Naive thymus-derived CD8-positive, alpha-beta T cell (primary cell): ENCODE measurements at regions not wholly inside any gene's neighbourhood (a gene's known extent, or its start where the extent isn't known, plus 50 kb on each side); places are given as distances from the start of the nearest gene placed in this dataset.

ENCODE experiments used
- ATAC-seq, 2 donors: fragments of 150-1000 bp; cut with Tn5 transposase in 1 of 2; sonication (Bioruptor Pico), chemical (Tn5 transposase) in 1 of 2; 1 replicate in 1 of 2; 2 replicates in 1 of 2; pipeline ENCODE4 v1.10.0; 2021; ENCODE audit warnings: mild to moderate bottlenecking in 2 of 2, moderate library complexity in 2 of 2
- POLR2A ChIA-PET: fragments of 350-600 bp; sonication (Branson Sonifier 250); formaldehyde crosslinking; loops from one replicate; lab custom pipeline; 2021; ENCODE audit warnings: antibody characterized with exemption; lab: Charles Lee
- DNase-seq, 10 donors: peaks; one replicate each; pipeline versions ENCODE4 v3.0.0 to v3.0.0-alpha.2; 2020 to 2022
- H3K27ac Mint-ChIP-seq, 10 donors: one replicate each; pipeline ENCODE4 v1.8.0; 2020 to 2022; ENCODE audit warnings: mild to moderate bottlenecking in 10 of 10, mixed read lengths in 10 of 10, moderate library complexity in 4 of 10, inconsistent platforms in 1 of 10
- H3K27me3 Mint-ChIP-seq, 5 donors: one replicate each; pipeline ENCODE4 v1.8.0; 2021 to 2022; ENCODE audit warnings: mixed read lengths in 5 of 5
- H3K36me3 Mint-ChIP-seq, 3 donors: one replicate each; pipeline ENCODE4 v1.8.0; 2020 to 2022; ENCODE audit warnings: mixed read lengths in 3 of 3, mild to moderate bottlenecking in 2 of 3, inconsistent platforms in 1 of 3
- H3K4me1 Mint-ChIP-seq, 4 donors: one replicate each; pipeline ENCODE4 v1.8.0; 2021 to 2022; ENCODE audit warnings: mixed read lengths in 4 of 4
- H3K4me3 Mint-ChIP-seq, 10 donors: one replicate each; pipeline ENCODE4 v1.8.0; 2020 to 2022; ENCODE audit warnings: mild to moderate bottlenecking in 10 of 10, mixed read lengths in 10 of 10, moderate library complexity in 6 of 10, inconsistent platforms in 1 of 10
- H3K9me3 Mint-ChIP-seq, 9 donors: one replicate each; pipeline ENCODE4 v1.8.0; 2020 to 2022; ENCODE audit warnings: mixed read lengths in 9 of 9, mild to moderate bottlenecking in 3 of 9, inconsistent platforms in 1 of 9, moderate library complexity in 1 of 9

- ATAC-seq (no peak), DNase-seq (no peak)
- no peak overlapping the region for H3K27ac Mint-ChIP-seq
- H3K9me3 Mint-ChIP-seq: no peaks in the 10 kb centered on the region
- H3K4me1 Mint-ChIP-seq: peaks cover 0 to 5% (median 2%) of the 10 kb centered on the region in 4 donors
- POLR2A ChIA-PET: interaction anchor here (0.6 kb wide), 1 partner anchor 507 kb away, joined by 3 read pairs; no protein-coding TSS in a partner anchor
- no peaks in the 10 kb centered on the region for H3K36me3 Mint-ChIP-seq
- no peak overlapping the region for H3K4me3 Mint-ChIP-seq
- H3K27me3 Mint-ChIP-seq: peaks cover 0 to 13% (median 7%) of the 10 kb centered on the region in 5 donors
These were observed 332.2 kb downstream of the DUSP6 start for GRCh38 chr12:89020121-89020480.

- Mint-ChIP-seq H3K36me3 (no peaks in the 10 kb centered on the region), H3K9me3 (no peaks in the 10 kb centered on the region), H3K4me1 (peaks cover 0 to 5% (median 2%) of the 10 kb centered on the region in 4 donors), H3K4me3 (no peak overlapping the region), H3K27me3 (peaks cover 0 to 13% (median 7%) of the 10 kb centered on the region in 5 donors), H3K27ac (no peak overlapping the region)
- ATAC-seq (peak; percentile 97 to 99), DNase-seq (peak; percentile 27 to 79 (median 66))
- POLR2A ChIA-PET: interaction anchor here (0.6 kb wide), 2 partner anchors 507 to 651 kb away, joined by 3 to 4 read pairs; no protein-coding TSS in a partner anchor
These were observed 332.7 kb downstream of the DUSP6 start for GRCh38 chr12:89019439-89020120.

GRCh38 chr12:89016970-89017778 is 335.1 kb downstream of the DUSP6 start:
- Mint-ChIP-seq H3K27me3 (peaks cover 2 to 13% (median 7%) of the 10 kb centered on the region in 5 donors), H3K36me3 (no peaks in the 10 kb centered on the region), H3K4me1 (peaks cover 0 to 5% (median 2%) of the 10 kb centered on the region in 4 donors), H3K4me3 (no peak overlapping the region), H3K9me3 (no peaks in the 10 kb centered on the region), H3K27ac (no peak overlapping the region)
- ATAC-seq: peak; percentile 49 to 58
- POLR2A ChIA-PET: interaction anchor here (1.1 to 1.2 kb wide), 2 partner anchors 445 to 507 kb away, joined by 3 read pairs; partner anchors contain the start of gene GALNT4
- DNase-seq: peak in 6 of 10 donors; percentile 26 to 64 (median 47)

DNA sequence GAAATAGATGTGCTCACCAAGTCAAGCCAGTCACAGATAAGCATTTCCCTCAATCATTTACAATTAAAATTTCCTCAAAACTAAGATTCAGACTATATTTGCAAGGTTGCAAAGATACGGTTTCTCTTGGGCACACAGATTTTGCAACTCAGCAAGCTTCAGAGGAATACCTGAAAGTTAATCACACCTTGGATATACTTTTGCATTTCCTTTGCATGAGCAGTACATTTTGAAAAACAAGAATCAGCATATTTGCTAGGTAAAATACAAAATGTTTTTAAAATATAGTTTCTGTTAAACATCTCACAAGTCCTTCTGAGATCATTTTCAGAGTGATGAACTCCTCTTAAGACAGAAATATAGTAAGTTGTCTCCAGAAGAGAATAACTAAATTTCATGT is 336.9 kb downstream of the DUSP6 start:
- Mint-ChIP-seq H3K9me3 (no peaks in the 10 kb centered on the region), H3K4me1 (peaks cover 0 to 5% (median 2%) of the 10 kb centered on the region in 4 donors), H3K27me3 (peaks cover 2 to 13% (median 7%) of the 10 kb centered on the region in 5 donors), H3K27ac (no peak overlapping the region), H3K36me3 (no peaks in the 10 kb centered on the region), H3K4me3 (no peak overlapping the region)
- POLR2A ChIA-PET: no interaction called here
- no peak for DNase-seq
- ATAC-seq: no peak

DNA sequence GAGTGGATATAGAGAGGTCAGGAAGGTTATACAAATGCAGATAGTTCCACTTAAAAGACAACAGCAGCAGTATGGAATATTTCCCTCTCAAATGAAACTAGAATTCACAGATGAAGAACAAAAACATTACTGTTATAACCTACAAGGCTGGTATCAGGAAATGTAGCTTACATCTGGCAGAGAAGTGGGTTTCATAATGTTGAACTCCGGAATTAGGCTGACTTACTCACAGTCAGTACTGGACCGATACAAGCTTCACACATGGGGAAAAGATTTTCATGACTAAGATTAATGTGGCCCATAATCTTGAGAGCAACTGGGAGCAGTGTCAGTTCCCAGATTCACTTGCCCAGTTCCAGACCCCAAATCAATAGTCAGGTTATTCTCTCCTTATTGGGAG is 353.9 kb downstream of the DUSP6 start:
- no peak for ATAC-seq
- no peak for DNase-seq
- Mint-ChIP-seq H3K4me3 (no peak overlapping the region), H3K36me3 (no peaks in the 10 kb centered on the region), H3K27me3 (peaks cover 2 to 12% (median 6%) of the 10 kb centered on the region in 5 donors), H3K9me3 (no peaks in the 10 kb centered on the region), H3K27ac (no peak overlapping the region), H3K4me1 (no peaks in the 10 kb centered on the region)
- POLR2A ChIA-PET: no interaction called here

DNA sequence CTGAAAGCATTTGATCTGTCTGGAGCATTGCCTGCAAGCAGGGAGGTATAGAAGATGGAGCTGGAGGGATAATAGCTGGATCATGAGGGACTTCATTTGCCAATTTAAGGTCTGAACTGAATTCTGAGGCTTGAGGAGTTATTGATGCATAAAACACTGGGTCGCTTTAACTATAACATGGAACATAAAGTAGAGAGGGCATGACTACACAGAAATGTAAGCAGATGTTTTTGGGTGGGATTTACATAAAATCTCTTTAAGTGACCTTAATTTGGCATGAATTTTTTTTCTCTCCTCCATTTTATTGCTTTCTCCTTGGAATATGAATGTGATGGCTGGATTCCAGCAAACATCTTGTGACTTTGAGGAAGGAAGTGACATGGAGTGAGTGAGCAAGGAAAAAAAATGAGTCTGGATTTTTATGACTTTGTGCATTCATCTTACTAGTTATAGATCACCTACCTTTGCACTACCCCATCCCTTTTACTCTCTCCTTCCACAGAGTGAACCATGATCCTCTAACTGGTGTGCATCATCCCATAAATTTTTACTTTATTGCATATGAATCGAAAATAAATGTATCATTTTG is 356.0 kb downstream of the DUSP6 start:
- no peaks in the 10 kb centered on the region for H3K4me1 Mint-ChIP-seq
- no peaks in the 10 kb centered on the region for H3K36me3 Mint-ChIP-seq
- H3K9me3 Mint-ChIP-seq: no peaks in the 10 kb centered on the region
- DNase-seq: no peak
- no peak overlapping the region for H3K27ac Mint-ChIP-seq
- POLR2A ChIA-PET: no interaction called here
- peaks cover 4 to 18% (median 7%) of the 10 kb centered on the region in 5 donors for H3K27me3 Mint-ChIP-seq
- H3K4me3 Mint-ChIP-seq: no peak overlapping the region
- ATAC-seq: no peak

DNA sequence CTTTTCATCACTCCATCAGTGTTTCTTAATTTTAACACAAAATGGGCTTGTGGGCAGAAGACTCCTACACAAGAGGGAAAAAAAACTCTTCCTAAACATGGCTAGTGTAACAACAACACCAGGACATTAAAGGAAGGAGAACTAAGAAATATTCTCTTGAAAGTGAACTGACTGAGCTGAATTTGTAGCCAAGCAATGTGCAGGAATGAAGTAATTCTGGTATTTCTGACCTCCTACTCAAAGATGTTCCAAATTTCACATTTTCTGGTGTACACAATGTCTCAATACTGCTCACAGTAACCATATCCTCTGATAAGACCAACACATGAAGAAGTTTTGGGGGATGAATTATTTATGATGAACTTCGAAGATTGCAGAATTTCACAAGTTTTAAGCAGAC is 357.3 kb downstream of the DUSP6 start:
- Mint-ChIP-seq H3K27ac (no peak overlapping the region), H3K4me3 (no peak overlapping the region), H3K9me3 (no peaks in the 10 kb centered on the region), H3K4me1 (no peaks in the 10 kb centered on the region), H3K36me3 (no peaks in the 10 kb centered on the region), H3K27me3 (peaks cover 7 to 22% (median 13%) of the 10 kb centered on the region in 5 donors)
- POLR2A ChIA-PET: no interaction called here
- no peak for DNase-seq
- no peak for ATAC-seq

DNA sequence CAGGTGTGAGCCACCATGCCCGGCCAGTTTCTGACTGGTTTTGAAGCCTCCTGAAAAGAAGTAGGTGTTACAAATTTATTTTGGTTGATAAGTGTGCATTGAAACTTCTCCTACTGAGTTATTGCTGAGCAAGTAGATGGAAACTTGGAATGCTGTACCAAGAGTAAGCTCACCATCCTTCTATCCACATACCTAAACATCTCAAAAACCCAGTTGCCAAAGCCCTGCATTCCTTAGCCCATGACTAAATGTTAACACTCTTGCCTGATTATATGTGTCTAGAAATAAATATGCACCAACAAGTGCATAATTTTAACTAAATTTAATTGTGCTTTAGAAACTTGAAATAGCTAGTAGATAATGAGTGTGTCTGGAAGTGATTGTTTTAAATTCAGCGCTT is 357.8 kb downstream of the DUSP6 start:
- no peaks in the 10 kb centered on the region for H3K36me3 Mint-ChIP-seq

GRCh38 chr12:88993651-88994050 is 358.6 kb downstream of the DUSP6 start:
- Mint-ChIP-seq H3K4me3 (no peak overlapping the region), H3K4me1 (no peaks in the 10 kb centered on the region), H3K9me3 (no peaks in the 10 kb centered on the region), H3K27me3 (peaks cover 7 to 22% (median 13%) of the 10 kb centered on the region in 5 donors), H3K36me3 (no peaks in the 10 kb centered on the region), H3K27ac (no peak overlapping the region)
- POLR2A ChIA-PET: no interaction called here
- DNase-seq (no peak), ATAC-seq (no peak)

More for the DNA sequence above, 357.8 kb downstream of the DUSP6 start:
- Mint-ChIP-seq H3K27me3 (peaks cover 7 to 22% (median 13%) of the 10 kb centered on the region in 5 donors), H3K9me3 (no peaks in the 10 kb centered on the region), H3K4me3 (no peak overlapping the region), H3K4me1 (no peaks in the 10 kb centered on the region), H3K27ac (no peak overlapping the region)
- POLR2A ChIA-PET: no interaction called here
- ATAC-seq (no peak), DNase-seq (no peak)

GRCh38 chr12:88986056-88986455 is 366.2 kb downstream of the DUSP6 start:
- no peaks in the 10 kb centered on the region for H3K9me3 Mint-ChIP-seq
- DNase-seq (no peak), ATAC-seq (no peak)
- H3K36me3 Mint-ChIP-seq: no peaks in the 10 kb centered on the region
- no peak overlapping the region for H3K27ac Mint-ChIP-seq
- POLR2A ChIA-PET: no interaction called here
- H3K4me3 Mint-ChIP-seq: no peak overlapping the region
- peaks cover 4 to 28% (median 16%) of the 10 kb centered on the region in 5 donors for H3K27me3 Mint-ChIP-seq
- H3K4me1 Mint-ChIP-seq: no peaks in the 10 kb centered on the region

GRCh38 chr12:88985631-88986030 is 366.7 kb downstream of the DUSP6 start:
- no peaks in the 10 kb centered on the region for H3K36me3 Mint-ChIP-seq
- DNase-seq: no peak
- H3K27me3 Mint-ChIP-seq: peaks cover 2 to 28% (median 13%) of the 10 kb centered on the region in 5 donors

DNA sequence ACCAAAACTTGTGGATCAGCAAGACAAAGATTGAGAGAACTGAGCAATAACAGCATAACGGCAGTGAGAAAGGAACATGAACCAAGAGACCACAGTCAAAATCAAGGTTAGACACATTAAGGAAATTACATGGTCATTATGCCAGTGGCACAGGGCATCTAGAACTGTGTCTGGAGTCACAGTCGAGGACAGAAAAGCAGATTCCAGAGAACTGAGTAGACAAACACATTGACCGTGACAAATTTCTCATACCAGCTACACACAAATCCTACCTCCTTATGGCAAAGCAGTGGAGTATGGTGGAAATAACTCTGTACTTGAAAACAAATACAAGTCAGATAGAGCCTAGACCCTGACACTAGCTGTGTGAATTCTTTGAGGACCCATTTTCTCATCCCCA is 367.3 kb downstream of the DUSP6 start:
- no peak for DNase-seq
- POLR2A ChIA-PET: no interaction called here
- Mint-ChIP-seq H3K9me3 (no peaks in the 10 kb centered on the region), H3K27me3 (peaks cover 3 to 31% (median 16%) of the 10 kb centered on the region in 5 donors), H3K27ac (no peak overlapping the region), H3K36me3 (no peaks in the 10 kb centered on the region), H3K4me3 (no peak overlapping the region), H3K4me1 (no peaks in the 10 kb centered on the region)
- no peak for ATAC-seq

More at GRCh38 chr12:88985631-88986030, 366.7 kb downstream of the DUSP6 start:
- POLR2A ChIA-PET: no interaction called here
- no peaks in the 10 kb centered on the region for H3K9me3 Mint-ChIP-seq
- no peak for ATAC-seq
- H3K27ac Mint-ChIP-seq: no peak overlapping the region
- no peaks in the 10 kb centered on the region for H3K4me1 Mint-ChIP-seq
- no peak overlapping the region for H3K4me3 Mint-ChIP-seq

DNA sequence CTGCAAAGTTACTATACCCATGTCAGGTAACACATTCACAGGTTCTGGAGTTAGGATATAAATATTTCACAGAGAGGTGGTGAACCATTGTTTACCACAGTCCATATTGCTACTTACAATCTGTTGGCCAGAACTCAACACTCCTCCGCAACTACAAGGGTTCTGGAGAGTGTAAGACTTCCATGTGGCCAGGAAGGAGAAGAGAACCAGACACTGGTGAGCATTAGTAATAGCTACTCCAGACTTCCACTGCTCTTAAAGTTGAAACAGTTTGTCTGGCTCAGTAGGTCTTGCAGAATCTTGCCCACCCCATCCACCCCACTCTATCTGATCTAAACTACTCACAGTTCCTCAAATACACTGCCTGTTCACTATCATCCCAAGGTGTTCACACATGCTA is 369.6 kb downstream of the DUSP6 start:
- Mint-ChIP-seq H3K4me1 (no peaks in the 10 kb centered on the region), H3K4me3 (no peak overlapping the region), H3K9me3 (no peaks in the 10 kb centered on the region), H3K27me3 (peaks cover 5 to 42% (median 21%) of the 10 kb centered on the region in 5 donors), H3K36me3 (no peaks in the 10 kb centered on the region), H3K27ac (no peak overlapping the region)
- POLR2A ChIA-PET: no interaction called here
- DNase-seq: no peak
- peak in 1 of 2 donors; percentile 8 for ATAC-seq
